ENCODE measurements at regions not wholly inside any gene's neighbourhood (a gene's known extent, or its start where the extent isn't known, plus 50 kb on each side); places are given as distances from the start of the nearest gene placed in this dataset.

DNA sequence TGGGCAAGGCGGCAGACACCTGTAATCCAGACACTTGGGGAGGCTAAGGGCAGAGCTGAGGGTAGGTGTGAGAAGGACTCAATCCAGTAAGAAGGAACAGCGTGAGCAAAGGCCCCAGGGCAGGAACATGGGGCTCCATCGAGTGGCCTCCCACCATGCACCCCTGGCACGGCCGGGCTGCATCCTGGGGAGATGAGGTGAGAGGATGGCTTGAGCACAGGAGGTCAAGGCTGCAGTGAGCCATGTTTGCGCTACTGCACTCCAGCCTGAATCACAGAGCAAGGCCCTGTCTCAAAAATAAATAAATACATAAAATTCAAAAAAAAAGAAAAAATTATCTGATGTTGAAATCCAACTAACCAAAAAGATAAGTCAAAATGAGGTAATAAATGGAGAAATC lies 58.5 kb downstream of the ARL6IP4 start:
- Histone ChIP-seq H2BK120ac (ENCODE audit: low read depth, low read length) (no peak overlapping the region), H3K18ac (ENCODE audit: low read length) (peak overlapping the region; percentile 25), H2BK15ac (ENCODE audit: low read length) (no peak overlapping the region), H3K14ac (ENCODE audit: low read length) (no peak overlapping the region), H2AFZ (ENCODE audit: low read length) (no peak overlapping the region), H2BK5ac (ENCODE audit: low read length) (no peak overlapping the region), H3K9ac (ENCODE audit: low read depth, low read length, poor library complexity) (no peak overlapping the region), H2BK12ac (ENCODE audit: low read length) (no peak overlapping the region), H3K27me3 (ENCODE audit: control insufficient read depth in 3 of 3, insufficient read depth in 3 of 3, low read depth in 1 of 3, low read length in 3 of 3) (no peaks in the 10 kb centered on the region), H4K8ac (ENCODE audit: low read depth, low read length) (no peak overlapping the region), H4K91ac (ENCODE audit: low read depth, low read length, poor library complexity) (no peak overlapping the region), H2AK5ac (ENCODE audit: low read depth, low read length) (no peak overlapping the region), H3K4me1 (ENCODE audit: control insufficient read depth in 2 of 2, insufficient read depth in 1 of 2, low read depth in 1 of 2, low read length in 2 of 2) (peaks cover under 1 to 7% of the 10 kb centered on the region in 2 donors), H3K36me3 (replicated peaks in 1 of 2; ENCODE audit: control insufficient read depth in 2 of 2, insufficient read depth in 2 of 2, low read length in 2 of 2) (no peaks in the 10 kb centered on the region), H3K4me2 (ENCODE audit: insufficient read depth, low read length, poor library complexity, severe bottlenecking) (no peak overlapping the region), H3K79me1 (ENCODE audit: low read depth, low read length) (no peaks in the 10 kb centered on the region), H3K4me3 (ENCODE audit: low read length in 2 of 2) (no peak overlapping the region), H3K4ac (ENCODE audit: low read length) (no peak overlapping the region), H3K9me3 (replicated peaks in 1 of 2; ENCODE audit: control insufficient read depth in 2 of 2, insufficient read depth in 1 of 2, low read depth in 1 of 2, low read length in 2 of 2) (no peaks in the 10 kb centered on the region), H3K27ac (replicated peaks; ENCODE audit: low read length) (no peak overlapping the region), H3K23ac (ENCODE audit: low read depth, low read length, poor library complexity) (no peak overlapping the region)
- no CpG with 5 or more reads among the region's 6 CpGs for WGBS, 2 donors (ENCODE audit: extremely low coverage in 2 of 2, insufficient read length in 2 of 2, insufficient replicate concordance in 1 of 2)
- DNase-seq (ENCODE audit: low spot score), result no peak

- Histone ChIP-seq H3K14ac (ENCODE audit: low read length) (no peak overlapping the region), H3K9ac (ENCODE audit: low read depth, low read length, poor library complexity) (no peak overlapping the region), H3K36me3 (replicated peaks in 1 of 2; ENCODE audit: control insufficient read depth in 2 of 2, insufficient read depth in 2 of 2, low read length in 2 of 2) (no peaks in the 10 kb centered on the region), H4K91ac (ENCODE audit: low read depth, low read length, poor library complexity) (no peak overlapping the region), H3K4me2 (ENCODE audit: insufficient read depth, low read length, poor library complexity, severe bottlenecking) (no peak overlapping the region), H3K4me1 (ENCODE audit: control insufficient read depth in 2 of 2, insufficient read depth in 1 of 2, low read depth in 1 of 2, low read length in 2 of 2) (peaks cover 0 to 4% of the 10 kb centered on the region in 2 donors), H3K18ac (ENCODE audit: low read length) (no peak overlapping the region), H2BK15ac (ENCODE audit: low read length) (no peak overlapping the region), H3K27me3 (ENCODE audit: control insufficient read depth in 3 of 3, insufficient read depth in 3 of 3, low read depth in 1 of 3, low read length in 3 of 3) (no peaks in the 10 kb centered on the region), H3K27ac (replicated peaks; ENCODE audit: low read length) (no peak overlapping the region), H2BK5ac (ENCODE audit: low read length) (no peak overlapping the region), H3K9me3 (replicated peaks in 1 of 2; ENCODE audit: control insufficient read depth in 2 of 2, insufficient read depth in 1 of 2, low read depth in 1 of 2, low read length in 2 of 2) (no peaks in the 10 kb centered on the region), H2BK12ac (ENCODE audit: low read length) (no peak overlapping the region), H2AFZ (ENCODE audit: low read length) (no peak overlapping the region), H3K79me1 (ENCODE audit: low read depth, low read length) (no peaks in the 10 kb centered on the region), H3K4me3 (ENCODE audit: low read length in 2 of 2) (no peak overlapping the region), H4K8ac (ENCODE audit: low read depth, low read length) (no peak overlapping the region), H3K4ac (ENCODE audit: low read length) (no peak overlapping the region), H3K23ac (ENCODE audit: low read depth, low read length, poor library complexity) (no peak overlapping the region), H2BK120ac (ENCODE audit: low read depth, low read length) (no peak overlapping the region), H2AK5ac (ENCODE audit: low read depth, low read length) (no peak overlapping the region)
- WGBS, 2 donors (ENCODE audit: extremely low coverage in 2 of 2, insufficient read length in 2 of 2, insufficient replicate concordance in 1 of 2), result no CpG with 5 or more reads among the region's 7 CpGs
- no peak for DNase-seq (ENCODE audit: low spot score)
These were observed 58.0 kb downstream of the ARL6IP4 start for GRCh38 chr12:123038486-123038885.

- no peak overlapping the region for H4K8ac ChIP-seq (ENCODE audit: low read depth, low read length)
- H2BK15ac ChIP-seq (ENCODE audit: low read length), result no peak overlapping the region
- H3K4ac ChIP-seq (ENCODE audit: low read length), result no peak overlapping the region
- H3K23ac ChIP-seq (ENCODE audit: low read depth, low read length, poor library complexity), result no peak overlapping the region
- H2BK5ac ChIP-seq (ENCODE audit: low read length), result no peak overlapping the region
- H3K27ac ChIP-seq (replicated peaks; ENCODE audit: low read length), result no peak overlapping the region
- no peaks in the 10 kb centered on the region for H3K27me3 ChIP-seq (ENCODE audit: control insufficient read depth in 3 of 3, insufficient read depth in 3 of 3, low read depth in 1 of 3, low read length in 3 of 3)
- H2AFZ ChIP-seq (ENCODE audit: low read length), result no peak overlapping the region
- H3K18ac ChIP-seq (ENCODE audit: low read length), result no peak overlapping the region
- H2AK5ac ChIP-seq (ENCODE audit: low read depth, low read length), result no peak overlapping the region
- H3K9me3 ChIP-seq (replicated peaks in 1 of 2; ENCODE audit: control insufficient read depth in 2 of 2, insufficient read depth in 1 of 2, low read depth in 1 of 2, low read length in 2 of 2), result no peaks in the 10 kb centered on the region
- H3K4me3 ChIP-seq (ENCODE audit: low read length in 2 of 2), result no peak overlapping the region
- no peak overlapping the region for H4K91ac ChIP-seq (ENCODE audit: low read depth, low read length, poor library complexity)
- no peak overlapping the region for H2BK120ac ChIP-seq (ENCODE audit: low read depth, low read length)
- no peaks in the 10 kb centered on the region for H3K36me3 ChIP-seq (replicated peaks in 1 of 2; ENCODE audit: control insufficient read depth in 2 of 2, insufficient read depth in 2 of 2, low read length in 2 of 2)
- WGBS, 2 donors (ENCODE audit: extremely low coverage in 2 of 2, insufficient read length in 2 of 2, insufficient replicate concordance in 1 of 2), result no CpG with 5 or more reads among the region's 6 CpGs
- H3K14ac ChIP-seq (ENCODE audit: low read length), result no peak overlapping the region
- H2BK12ac ChIP-seq (ENCODE audit: low read length), result no peak overlapping the region
- H3K9ac ChIP-seq (ENCODE audit: low read depth, low read length, poor library complexity), result no peak overlapping the region
- no peaks in the 10 kb centered on the region for H3K4me1 ChIP-seq (ENCODE audit: control insufficient read depth in 2 of 2, insufficient read depth in 1 of 2, low read depth in 1 of 2, low read length in 2 of 2)
- no peak overlapping the region for H3K4me2 ChIP-seq (ENCODE audit: insufficient read depth, low read length, poor library complexity, severe bottlenecking)
- DNase-seq (ENCODE audit: low spot score), result no peak
- H3K79me1 ChIP-seq (ENCODE audit: low read depth, low read length), result no peaks in the 10 kb centered on the region
These were observed 57.3 kb downstream of the ARL6IP4 start for GRCh38 chr12:123037791-123038190.

GRCh38 chr12:123036466-123037285 lies 56.2 kb downstream of the ARL6IP4 start:
- no peak overlapping the region for H3K14ac ChIP-seq (ENCODE audit: low read length)
- H3K9ac ChIP-seq (ENCODE audit: low read depth, low read length, poor library complexity), result no peak overlapping the region
- H3K36me3 ChIP-seq (replicated peaks in 1 of 2; ENCODE audit: control insufficient read depth in 2 of 2, insufficient read depth in 2 of 2, low read length in 2 of 2), result no peaks in the 10 kb centered on the region
- H3K23ac ChIP-seq (ENCODE audit: low read depth, low read length, poor library complexity), result no peak overlapping the region
- H2AK5ac ChIP-seq (ENCODE audit: low read depth, low read length), result no peak overlapping the region
- no peak overlapping the region for H3K18ac ChIP-seq (ENCODE audit: low read length)
- no peaks in the 10 kb centered on the region for H3K79me1 ChIP-seq (ENCODE audit: low read depth, low read length)
- no peak overlapping the region for H4K91ac ChIP-seq (ENCODE audit: low read depth, low read length, poor library complexity)
- WGBS, 2 donors (ENCODE audit: extremely low coverage in 2 of 2, insufficient read length in 2 of 2, insufficient replicate concordance in 1 of 2), result no CpG with 5 or more reads among the region's 4 CpGs
- H3K4me1 ChIP-seq (ENCODE audit: control insufficient read depth in 2 of 2, insufficient read depth in 1 of 2, low read depth in 1 of 2, low read length in 2 of 2), result no peaks in the 10 kb centered on the region
- H3K9me3 ChIP-seq (replicated peaks in 1 of 2; ENCODE audit: control insufficient read depth in 2 of 2, insufficient read depth in 1 of 2, low read depth in 1 of 2, low read length in 2 of 2), result no peaks in the 10 kb centered on the region
- H3K4me2 ChIP-seq (ENCODE audit: insufficient read depth, low read length, poor library complexity, severe bottlenecking), result no peak overlapping the region
- no peak overlapping the region for H2AFZ ChIP-seq (ENCODE audit: low read length)
- H3K27me3 ChIP-seq (ENCODE audit: control insufficient read depth in 3 of 3, insufficient read depth in 3 of 3, low read depth in 1 of 3, low read length in 3 of 3), result no peaks in the 10 kb centered on the region
- no peak overlapping the region for H4K8ac ChIP-seq (ENCODE audit: low read depth, low read length)
- H2BK5ac ChIP-seq (ENCODE audit: low read length), result no peak overlapping the region
- no peak overlapping the region for H3K4ac ChIP-seq (ENCODE audit: low read length)
- H2BK120ac ChIP-seq (ENCODE audit: low read depth, low read length), result no peak overlapping the region
- H2BK12ac ChIP-seq (ENCODE audit: low read length), result no peak overlapping the region
- no peak overlapping the region for H2BK15ac ChIP-seq (ENCODE audit: low read length)
- H3K27ac ChIP-seq (replicated peaks; ENCODE audit: low read length), result no peak overlapping the region
- no peak for DNase-seq (ENCODE audit: low spot score)
- H3K4me3 ChIP-seq (ENCODE audit: low read length in 2 of 2), result no peak overlapping the region

Measured in neuronal stem cell (in vitro differentiated cells).